ENCODE measurements at regions not wholly inside any gene's neighbourhood (a gene's known extent, or its start where the extent isn't known, plus 50 kb on each side); places are given as distances from the start of the nearest gene placed in this dataset.

GRCh38 chr9:36484124-36484523 is 84.1 kb upstream of the RNF38 start:
- Histone ChIP-seq H3K36me3 (ENCODE audit: control insufficient read depth, insufficient read depth, low read length) (peaks cover 2% of the 10 kb centered on the region), H3K4me1 (ENCODE audit: control insufficient read depth, extremely low read depth, insufficient read depth, low read length) (peaks cover 6% of the 10 kb centered on the region), H3K27ac (ENCODE audit: insufficient read depth, low read length) (no peak overlapping the region), H2AFZ (ENCODE audit: low read length) (no peak overlapping the region), H3K9ac (ENCODE audit: insufficient read depth, low read length) (no peak overlapping the region), H3K9me3 (ENCODE audit: control insufficient read depth, insufficient read depth, low read depth, low read length) (no peaks in the 10 kb centered on the region), H3K27me3 (ENCODE audit: control insufficient read depth, insufficient read depth, low read length) (no peaks in the 10 kb centered on the region), H3K4me2 (ENCODE audit: extremely low read depth, insufficient read depth, low read length) (no peak overlapping the region), H4K20me1 (ENCODE audit: control insufficient read depth, extremely low read depth, insufficient read depth, low read length) (no peaks in the 10 kb centered on the region), H3K79me2 (ENCODE audit: control insufficient read depth, insufficient read depth, low read length) (peaks cover 30% of the 10 kb centered on the region), H3K4me3 (replicated peaks in 1 of 4; ENCODE audit: control extremely low read depth in 1 of 4, insufficient read depth in 1 of 4, low read depth in 3 of 4, low read length in 4 of 4) (no peak overlapping the region)
- no peak for DNase-seq (ENCODE audit: low read depth in 2 of 2)
- TF ChIP-seq EZH2 (IDR thresholded peaks at IDR 0.05; ENCODE audit: low read length, missing control alignments) (no peak), CTCF (conservative IDR thresholded peaks at IDR 0.05 in 1 of 2, IDR thresholded peaks at IDR 0.05 in 1 of 2; ENCODE audit: low read depth in 1 of 2, low read length in 2 of 2) (no peak)

GRCh38 chr9:36479101-36479500 is 79.0 kb upstream of the RNF38 start:
- Histone ChIP-seq H3K79me2 (ENCODE audit: control insufficient read depth, insufficient read depth, low read length) (peaks cover 12% of the 10 kb centered on the region), H3K9me3 (ENCODE audit: control insufficient read depth, insufficient read depth, low read depth, low read length) (no peaks in the 10 kb centered on the region), H2AFZ (ENCODE audit: low read length) (no peak overlapping the region), H3K36me3 (ENCODE audit: control insufficient read depth, insufficient read depth, low read length) (peaks cover 2% of the 10 kb centered on the region), H3K27ac (ENCODE audit: insufficient read depth, low read length) (no peak overlapping the region), H3K4me3 (replicated peaks in 1 of 4; ENCODE audit: control extremely low read depth in 1 of 4, insufficient read depth in 1 of 4, low read depth in 3 of 4, low read length in 4 of 4) (no peak overlapping the region), H3K4me1 (ENCODE audit: control insufficient read depth, extremely low read depth, insufficient read depth, low read length) (no peaks in the 10 kb centered on the region), H3K9ac (ENCODE audit: insufficient read depth, low read length) (no peak overlapping the region), H3K4me2 (ENCODE audit: extremely low read depth, insufficient read depth, low read length) (no peak overlapping the region), H3K27me3 (ENCODE audit: control insufficient read depth, insufficient read depth, low read length) (no peaks in the 10 kb centered on the region), H4K20me1 (ENCODE audit: control insufficient read depth, extremely low read depth, insufficient read depth, low read length) (no peaks in the 10 kb centered on the region)
- TF ChIP-seq CTCF (conservative IDR thresholded peaks at IDR 0.05 in 1 of 2, IDR thresholded peaks at IDR 0.05 in 1 of 2; ENCODE audit: low read depth in 1 of 2, low read length in 2 of 2): no peak
- no peak for TF ChIP-seq EZH2 (IDR thresholded peaks at IDR 0.05; ENCODE audit: low read length, missing control alignments)
- DNase-seq (ENCODE audit: low read depth in 2 of 2): no peak

GRCh38 chr9:36471359-36471758 is 71.3 kb upstream of the RNF38 start:
- Histone ChIP-seq H3K79me2 (ENCODE audit: control insufficient read depth, insufficient read depth, low read length) (peaks cover 8% of the 10 kb centered on the region), H3K27ac (ENCODE audit: insufficient read depth, low read length) (peak overlapping the region; percentile 73), H3K4me2 (ENCODE audit: extremely low read depth, insufficient read depth, low read length) (peak overlapping the region; percentile 84), H3K27me3 (ENCODE audit: control insufficient read depth, insufficient read depth, low read length) (no peaks in the 10 kb centered on the region), H3K9me3 (ENCODE audit: control insufficient read depth, insufficient read depth, low read depth, low read length) (no peaks in the 10 kb centered on the region), H4K20me1 (ENCODE audit: control insufficient read depth, extremely low read depth, insufficient read depth, low read length) (no peaks in the 10 kb centered on the region), H3K36me3 (ENCODE audit: control insufficient read depth, insufficient read depth, low read length) (no peaks in the 10 kb centered on the region), H3K4me1 (ENCODE audit: control insufficient read depth, extremely low read depth, insufficient read depth, low read length) (no peaks in the 10 kb centered on the region), H3K9ac (ENCODE audit: insufficient read depth, low read length) (peak overlapping the region; percentile 1), H2AFZ (ENCODE audit: low read length) (peak overlapping the region; percentile 28), H3K4me3 (replicated peaks in 1 of 4; ENCODE audit: control extremely low read depth in 1 of 4, insufficient read depth in 1 of 4, low read depth in 3 of 4, low read length in 4 of 4) (peak overlapping the region; percentile 51 to 71 (median 56))
- DNase-seq (ENCODE audit: low read depth in 2 of 2): no peak
- TF ChIP-seq EZH2 (IDR thresholded peaks at IDR 0.05; ENCODE audit: low read length, missing control alignments) (no peak), CTCF (conservative IDR thresholded peaks at IDR 0.05 in 1 of 2, IDR thresholded peaks at IDR 0.05 in 1 of 2; ENCODE audit: low read depth in 1 of 2, low read length in 2 of 2) (no peak)
